LHCN-M2 (cell line): ENCODE measurements at regions not wholly inside any gene's neighbourhood (a gene's known extent, or its start where the extent isn't known, plus 50 kb on each side); places are given as distances from the start of the nearest gene placed in this dataset.
A peak's percentile ranks its signal among the peaks of the same experiment; 100 is the strongest.
"Not testable (repeated sequence)": the region's sequence is repeated elsewhere in the genome, so short reads cannot be mapped to it uniquely, and the experiment has no call there.

Source experiments
- DNase-seq: peaks from one replicate; pipeline ENCODE4 v3.0.0-alpha.2; 2012; ENCODE audit warnings: low read depth

GRCh38 chr12:78269620-78270019, 438.9 kb downstream of the NAV3 start:
- DNase-seq = no peak

GRCh38 chr12:78271546-78271945, 440.9 kb downstream of the NAV3 start:
- DNase-seq = peak; percentile 37

- DNase-seq = no peak
These were observed 445.2 kb downstream of the NAV3 start for GRCh38 chr12:78275886-78276285.

- DNase-seq = no peak
These were observed 448.1 kb downstream of the NAV3 start for GRCh38 chr12:78278706-78279190.

- DNase-seq = no peak
These were observed 448.9 kb downstream of the NAV3 start for GRCh38 chr12:78279567-78279966.

- DNase-seq = not testable (repeated sequence)
These were observed 450.4 kb downstream of the NAV3 start for GRCh38 chr12:78281102-78281501.

GRCh38 chr12:78284417-78284816, 453.7 kb downstream of the NAV3 start:
- DNase-seq = no peak

- peak; percentile 91 for DNase-seq
These were observed 460.1 kb downstream of the NAV3 start for GRCh38 chr12:78290606-78291345.

- peak; percentile 25 for DNase-seq
These were observed 462.5 kb downstream of the NAV3 start for GRCh38 chr12:78293059-78293686.

- peak; percentile 32 for DNase-seq
These were observed 470.6 kb downstream of the NAV3 start for GRCh38 chr12:78301282-78301681.

- no peak for DNase-seq
These were observed 475.1 kb downstream of the NAV3 start for GRCh38 chr12:78305808-78306207.

GRCh38 chr12:78306236-78306635, 475.5 kb downstream of the NAV3 start:
- no peak for DNase-seq

GRCh38 chr12:78308701-78309100, 478.0 kb downstream of the NAV3 start:
- DNase-seq = no peak

GRCh38 chr12:78315028-78315427, 484.3 kb downstream of the NAV3 start:
- DNase-seq = no peak

- no peak for DNase-seq
These were observed 485.4 kb downstream of the NAV3 start for GRCh38 chr12:78316136-78316535.

GRCh38 chr12:78316631-78317468, 486.2 kb downstream of the NAV3 start:
- no peak for DNase-seq

GRCh38 chr12:78321696-78322095, 491.0 kb downstream of the NAV3 start:
- no peak for DNase-seq

GRCh38 chr12:78323226-78323625, 492.5 kb downstream of the NAV3 start:
- DNase-seq = no peak

GRCh38 chr12:78324234-78324633, 493.5 kb downstream of the NAV3 start:
- DNase-seq = peak; percentile 2

GRCh38 chr12:78328524-78328923, 497.8 kb downstream of the NAV3 start:
- DNase-seq = no peak

- DNase-seq = no peak
These were observed 499.4 kb downstream of the NAV3 start for GRCh38 chr12:78330131-78330530.

GRCh38 chr12:78331181-78331580, 500.5 kb downstream of the NAV3 start:
- peak; percentile 3 for DNase-seq
